Peyer's patch (tissue), 4 donors: ENCODE measurements at regions not wholly inside any gene's neighbourhood (a gene's known extent, or its start where the extent isn't known, plus 50 kb on each side); places are given as distances from the start of the nearest gene placed in this dataset.

Source experiments
- CTCF ChIP-seq, 6 experiments: fragments of 450-650 bp in 4 of 6; fragments of 200-600 bp in 2 of 6; sonication (generic) in 1 of 6; IDR thresholded peaks; one replicate each; pipeline ENCODE4 v1.5.1; 2017 to 2019; ENCODE audit warnings: antibody characterized with exemption in 6 of 6, mild to moderate bottlenecking in 3 of 6, moderate library complexity in 1 of 6
- POLR2A ChIP-seq, 2 donors: fragments of 450-650 bp; IDR thresholded peaks; one replicate each; pipeline ENCODE4 v1.5.1; 2017; ENCODE audit warnings: antibody characterized with exemption in 2 of 2, mild to moderate bottlenecking in 2 of 2, moderate library complexity in 2 of 2

GRCh38 chr13:79870766-79871165, 389.8 kb downstream of the NDFIP2 start:
- TF ChIP-seq POLR2A (IDR thresholded peaks at IDR 0.05) (no peak), CTCF (IDR thresholded peaks at IDR 0.05) (no peak)
